ENCODE measurements at regions not wholly inside any gene's neighbourhood (a gene's known extent, or its start where the extent isn't known, plus 50 kb on each side); places are given as distances from the start of the nearest gene placed in this dataset.

DNA sequence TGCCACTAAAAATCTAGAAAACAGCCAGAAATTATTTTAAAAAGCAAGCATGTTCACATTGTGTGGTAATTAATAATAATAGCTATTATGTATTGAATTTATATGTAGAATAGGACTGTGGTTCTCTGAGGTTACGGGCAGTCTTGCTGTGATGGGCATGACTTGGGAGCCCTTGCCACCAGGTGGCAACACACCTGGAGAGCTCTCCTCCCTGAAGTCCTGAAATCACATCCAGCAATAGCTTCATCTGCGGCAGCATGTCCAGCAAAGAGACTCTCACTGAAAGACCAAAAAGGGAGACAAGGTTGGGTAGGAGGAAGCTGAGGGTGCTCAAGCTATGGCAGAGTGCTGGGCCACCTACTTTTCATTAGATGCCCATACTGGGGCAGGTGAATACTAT is 206.8 kb upstream of the IL12A start:
- H3K4me3 ChIP-seq (ENCODE audit: low read depth, low read length) = no peak overlapping the region
- DNase-seq (ENCODE audit: low read depth) = no peak
- TF ChIP-seq, protein P1, sequence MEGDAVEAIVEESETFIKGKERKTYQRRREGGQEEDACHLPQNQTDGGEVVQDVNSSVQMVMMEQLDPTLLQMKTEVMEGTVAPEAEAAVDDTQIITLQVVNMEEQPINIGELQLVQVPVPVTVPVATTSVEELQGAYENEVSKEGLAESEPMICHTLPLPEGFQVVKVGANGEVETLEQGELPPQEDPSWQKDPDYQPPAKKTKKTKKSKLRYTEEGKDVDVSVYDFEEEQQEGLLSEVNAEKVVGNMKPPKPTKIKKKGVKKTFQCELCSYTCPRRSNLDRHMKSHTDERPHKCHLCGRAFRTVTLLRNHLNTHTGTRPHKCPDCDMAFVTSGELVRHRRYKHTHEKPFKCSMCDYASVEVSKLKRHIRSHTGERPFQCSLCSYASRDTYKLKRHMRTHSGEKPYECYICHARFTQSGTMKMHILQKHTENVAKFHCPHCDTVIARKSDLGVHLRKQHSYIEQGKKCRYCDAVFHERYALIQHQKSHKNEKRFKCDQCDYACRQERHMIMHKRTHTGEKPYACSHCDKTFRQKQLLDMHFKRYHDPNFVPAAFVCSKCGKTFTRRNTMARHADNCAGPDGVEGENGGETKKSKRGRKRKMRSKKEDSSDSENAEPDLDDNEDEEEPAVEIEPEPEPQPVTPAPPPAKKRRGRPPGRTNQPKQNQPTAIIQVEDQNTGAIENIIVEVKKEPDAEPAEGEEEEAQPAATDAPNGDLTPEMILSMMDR (IDR thresholded peaks at IDR 0.05; ENCODE audit: insufficient read depth, low read length) = no peak

DNA sequence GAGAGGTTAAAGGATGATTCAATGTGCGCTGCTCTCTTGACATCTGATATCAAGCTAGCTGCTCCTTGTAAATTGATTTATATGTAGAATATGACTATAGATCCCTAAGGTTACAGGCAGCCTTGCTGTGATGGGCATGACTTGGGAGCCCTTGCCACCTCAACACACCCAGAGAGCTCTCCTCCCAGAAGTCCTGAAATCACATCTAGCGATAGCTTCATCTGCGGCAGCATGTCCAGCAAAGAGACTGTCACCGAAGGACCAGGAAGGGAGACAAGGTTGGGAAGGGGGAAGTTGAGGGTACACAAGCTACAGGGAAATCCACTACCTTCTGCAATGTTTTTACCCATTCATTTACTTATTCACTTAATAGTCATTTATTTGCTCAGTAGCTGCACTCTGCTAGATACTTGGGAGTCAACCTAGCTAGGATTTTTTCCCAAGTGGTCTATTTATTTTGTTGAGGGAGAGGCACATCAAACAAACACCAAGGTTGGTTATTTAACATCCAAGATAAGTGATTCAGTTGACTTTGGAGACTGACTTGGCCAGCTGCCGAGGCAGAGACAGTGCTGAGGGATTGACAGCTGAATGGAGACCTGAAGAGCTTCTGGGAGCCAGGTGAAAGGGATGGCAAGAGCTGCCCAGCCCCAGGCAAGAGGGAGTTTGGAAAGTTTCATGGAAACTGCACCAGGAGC is 205.8 kb upstream of the IL12A start:
- TF ChIP-seq, protein P1 (IDR thresholded peaks at IDR 0.05; ENCODE audit: insufficient read depth, low read length) = no peak
- H3K4me3 ChIP-seq (ENCODE audit: low read depth, low read length) = no peak overlapping the region
- no peak for DNase-seq (ENCODE audit: low read depth)

DNA sequence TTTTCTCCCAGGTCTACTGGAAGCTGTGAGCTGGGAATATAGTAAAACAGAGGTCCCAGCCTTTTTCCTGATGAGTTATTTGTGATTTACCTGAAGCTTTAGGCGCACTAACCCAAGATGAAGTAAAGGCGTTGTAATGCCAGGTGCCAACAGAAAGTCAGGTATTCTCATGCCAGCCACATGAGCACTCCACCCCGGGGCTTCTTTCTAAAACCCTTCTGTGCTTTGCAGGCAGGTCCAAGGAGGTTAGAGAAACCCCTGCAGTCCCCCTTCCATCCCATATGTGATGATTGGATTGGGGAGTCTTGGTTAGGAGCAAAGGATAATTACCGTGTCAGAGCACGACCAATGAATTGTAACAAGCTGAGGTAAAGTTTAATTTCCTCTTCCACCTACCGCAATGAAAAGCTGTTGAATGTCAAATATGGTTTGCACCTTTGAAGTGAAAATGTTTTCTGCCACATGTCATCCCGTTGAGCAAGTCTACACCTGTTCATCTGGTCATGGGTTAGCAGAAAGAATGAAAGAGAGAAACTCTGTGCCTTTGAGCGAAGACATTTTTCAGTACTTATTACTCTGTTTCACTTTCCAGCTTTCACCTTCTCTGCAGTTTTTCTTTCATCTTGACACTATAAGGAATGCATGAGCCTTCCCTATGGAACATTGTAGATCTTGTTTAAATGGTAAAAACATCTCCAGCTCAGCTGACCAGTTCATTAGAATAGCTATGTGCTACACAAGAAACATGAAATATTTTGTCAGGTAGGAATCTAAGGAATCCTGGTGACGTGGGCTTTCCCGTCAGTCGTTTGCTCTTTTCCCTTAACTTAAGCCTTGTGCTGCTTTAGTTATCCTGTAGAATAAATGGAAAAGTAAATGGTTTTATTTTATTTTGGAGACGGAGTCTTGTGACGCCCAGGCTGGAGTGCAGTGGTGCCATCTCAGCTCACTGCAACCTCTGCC is 204.6 kb upstream of the IL12A start:
- no peak overlapping the region for H3K4me3 ChIP-seq (ENCODE audit: low read depth, low read length)
- TF ChIP-seq, protein P1 (IDR thresholded peaks at IDR 0.05; ENCODE audit: insufficient read depth, low read length) = no peak
- DNase-seq (ENCODE audit: low read depth) = no peak

DNA sequence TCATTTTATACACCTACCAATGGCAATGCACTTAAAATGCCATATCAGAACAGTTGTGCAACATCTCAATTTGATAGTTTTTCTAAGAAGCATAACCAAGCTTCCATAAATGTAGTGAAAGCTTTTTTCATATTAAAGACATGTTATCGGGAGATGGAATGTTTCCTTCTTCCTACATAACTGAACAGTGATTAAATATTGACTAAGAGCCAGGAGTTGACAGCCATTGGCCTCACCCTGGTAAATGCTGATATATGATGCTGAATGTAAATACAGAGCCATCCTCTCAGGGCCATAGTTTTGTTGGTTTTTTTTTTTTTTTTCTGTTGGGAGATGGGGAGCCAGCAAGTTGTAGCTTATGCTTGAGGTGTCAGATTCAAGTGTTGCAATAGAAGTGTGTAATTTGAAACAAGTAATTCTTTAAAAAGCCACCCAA is 203.3 kb upstream of the IL12A start:
- peak; percentile 59 for DNase-seq (ENCODE audit: low read depth)
- H3K4me3 ChIP-seq (ENCODE audit: low read depth, low read length) = no peak overlapping the region
- TF ChIP-seq, protein P1 (IDR thresholded peaks at IDR 0.05; ENCODE audit: insufficient read depth, low read length) = no peak

DNA sequence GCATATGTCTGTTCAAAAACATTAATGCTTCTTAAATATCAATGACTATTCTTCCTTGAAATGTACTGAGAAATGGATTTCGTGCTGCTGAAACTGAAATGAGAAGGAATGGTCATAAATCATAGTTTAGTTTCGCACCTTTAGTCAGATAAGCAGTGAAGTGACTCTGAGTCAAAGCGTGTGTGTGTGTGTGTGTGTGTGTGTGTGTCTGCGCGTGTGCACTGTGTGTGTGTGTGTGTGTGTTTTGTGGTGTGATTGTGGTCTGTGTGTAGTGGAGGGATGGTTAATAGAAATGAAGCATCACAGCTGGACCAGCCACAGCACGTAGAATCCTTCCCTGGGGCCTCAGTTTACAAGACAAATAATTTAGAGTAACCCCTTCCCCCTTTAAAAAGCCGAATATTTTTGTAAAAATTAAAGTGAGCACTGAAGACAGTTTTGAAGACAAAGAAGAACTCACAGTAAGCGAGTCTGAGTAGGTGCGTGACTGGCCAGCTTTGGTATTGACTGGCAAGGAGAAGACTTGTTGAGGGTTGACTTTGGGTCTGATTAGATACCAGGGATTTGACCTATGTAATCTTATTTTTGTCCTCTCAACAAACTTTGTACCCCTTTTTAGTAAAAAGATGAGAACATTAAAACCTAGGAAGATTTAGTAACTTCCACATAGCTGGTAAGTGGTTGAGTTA is 202.0 kb upstream of the IL12A start:
- DNase-seq (ENCODE audit: low read depth) = no peak
- TF ChIP-seq, protein P1 (IDR thresholded peaks at IDR 0.05; ENCODE audit: insufficient read depth, low read length) = no peak

DNA sequence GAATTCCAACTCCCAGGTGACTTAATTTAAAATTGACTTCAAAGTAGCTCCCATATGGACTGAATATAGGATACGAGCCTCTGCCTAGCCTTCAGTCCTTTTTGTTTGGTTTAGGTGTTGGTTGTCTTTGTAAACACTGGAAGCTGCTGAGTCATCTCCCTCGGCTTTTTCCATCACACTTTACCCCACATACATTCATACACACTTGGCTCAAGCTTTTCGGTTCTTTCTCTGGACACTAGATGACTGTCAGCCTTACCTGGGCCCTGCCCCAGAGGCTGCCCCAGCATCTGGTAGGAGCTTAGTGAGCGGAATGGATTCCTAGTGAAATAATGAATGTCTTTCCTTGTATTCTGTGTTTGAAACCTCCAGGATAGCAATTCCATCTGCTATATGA is 201.5 kb upstream of the IL12A start:
- TF ChIP-seq, protein P1 (IDR thresholded peaks at IDR 0.05; ENCODE audit: insufficient read depth, low read length) = no peak
- H3K4me3 ChIP-seq (ENCODE audit: low read depth, low read length) = no peak overlapping the region
- DNase-seq (ENCODE audit: low read depth) = peak; percentile 70

More for the DNA sequence above, 202.0 kb upstream of the IL12A start:
- no peak overlapping the region for H3K4me3 ChIP-seq (ENCODE audit: low read depth, low read length)
